GM19463 (cell line): ENCODE measurements at regions not wholly inside any gene's neighbourhood (a gene's known extent, or its start where the extent isn't known, plus 50 kb on each side); places are given as distances from the start of the nearest gene placed in this dataset.

Experiments used
- ATAC-seq: cut with Tn5 transposase; IDR thresholded peaks from one replicate; pipeline ENCODE4 v1.9.1; 2021; ENCODE audit warnings: mild to moderate bottlenecking, moderate library complexity; ENCODE audit not compliant: unreplicated experiment

DNA sequence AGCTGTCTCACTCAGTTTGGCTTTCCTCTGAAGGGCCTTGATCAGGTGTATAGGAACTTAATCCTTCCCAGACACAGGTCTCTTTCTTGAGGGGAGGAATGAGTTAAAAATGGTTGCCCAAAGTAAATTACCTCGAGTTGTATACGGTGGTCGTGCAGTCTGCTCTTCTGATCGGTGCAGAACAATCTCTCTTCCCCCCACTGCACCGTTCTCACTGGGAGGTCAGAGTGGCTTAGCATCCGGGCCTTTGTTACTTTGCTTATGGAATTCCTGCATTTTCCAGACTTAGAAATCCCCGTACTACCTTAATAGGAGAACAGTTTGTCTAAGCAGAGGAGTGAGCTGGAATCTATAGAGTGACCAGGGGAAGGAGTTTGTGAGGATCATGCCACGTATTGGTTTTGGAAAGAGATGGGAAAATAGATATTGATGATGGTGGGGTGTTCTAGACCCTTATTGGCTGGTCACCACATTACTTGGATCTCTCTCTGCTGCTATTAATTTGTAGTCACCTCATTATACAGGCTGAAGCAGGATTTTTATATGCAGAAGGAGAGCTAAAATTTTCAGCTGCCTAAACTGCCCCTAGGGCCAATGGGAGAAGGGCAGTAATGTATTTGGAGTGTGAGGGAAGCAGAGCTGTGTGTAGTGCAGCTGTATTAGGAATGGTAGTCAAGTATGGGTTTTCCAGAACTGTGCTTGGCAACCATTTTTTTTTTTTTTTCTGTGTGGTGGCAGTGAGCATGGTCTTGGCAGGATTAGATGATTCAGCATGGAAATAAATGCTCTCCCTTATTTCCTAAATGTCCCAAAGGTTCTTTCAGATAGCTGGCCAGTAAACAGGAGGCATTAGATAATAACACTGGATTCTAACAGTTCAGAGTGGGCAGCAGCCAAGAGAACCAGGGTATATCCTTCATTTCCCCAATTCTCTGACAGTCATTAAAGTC is 81.5 kb downstream of the NDUFS5 start:
- ATAC-seq = no peak

- no peak for ATAC-seq
Observed at GRCh38 chr1:39109644-39110043, 83.5 kb downstream of the NDUFS5 start.

DNA sequence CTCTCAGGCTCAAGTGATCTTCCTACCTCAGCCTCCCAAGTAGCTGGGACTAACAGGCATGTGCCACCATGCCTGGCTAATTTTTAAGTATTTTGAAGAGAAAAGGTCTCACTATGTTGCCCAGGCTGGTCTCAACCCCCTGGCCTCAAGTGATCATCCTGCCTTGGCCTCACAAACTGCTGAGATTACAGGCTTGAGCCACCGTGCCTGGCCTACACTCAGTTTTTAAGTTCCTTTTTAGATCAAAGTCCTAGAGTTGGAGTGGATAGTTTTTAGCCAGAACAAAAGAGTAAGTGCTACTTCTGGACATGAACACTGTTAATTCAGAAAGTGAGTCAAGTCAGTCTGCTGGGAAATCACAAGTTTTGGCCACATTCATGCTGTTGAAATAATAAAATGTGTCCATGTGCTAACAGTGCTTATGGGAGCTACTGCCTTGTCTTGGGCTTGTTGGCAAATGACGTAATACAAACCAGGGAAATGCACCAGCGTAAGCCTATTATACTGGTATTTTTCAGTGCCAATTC is 84.2 kb downstream of the NDUFS5 start:
- no peak for ATAC-seq

GRCh38 chr1:39110882-39111281 is 84.7 kb downstream of the NDUFS5 start:
- ATAC-seq = no peak

DNA sequence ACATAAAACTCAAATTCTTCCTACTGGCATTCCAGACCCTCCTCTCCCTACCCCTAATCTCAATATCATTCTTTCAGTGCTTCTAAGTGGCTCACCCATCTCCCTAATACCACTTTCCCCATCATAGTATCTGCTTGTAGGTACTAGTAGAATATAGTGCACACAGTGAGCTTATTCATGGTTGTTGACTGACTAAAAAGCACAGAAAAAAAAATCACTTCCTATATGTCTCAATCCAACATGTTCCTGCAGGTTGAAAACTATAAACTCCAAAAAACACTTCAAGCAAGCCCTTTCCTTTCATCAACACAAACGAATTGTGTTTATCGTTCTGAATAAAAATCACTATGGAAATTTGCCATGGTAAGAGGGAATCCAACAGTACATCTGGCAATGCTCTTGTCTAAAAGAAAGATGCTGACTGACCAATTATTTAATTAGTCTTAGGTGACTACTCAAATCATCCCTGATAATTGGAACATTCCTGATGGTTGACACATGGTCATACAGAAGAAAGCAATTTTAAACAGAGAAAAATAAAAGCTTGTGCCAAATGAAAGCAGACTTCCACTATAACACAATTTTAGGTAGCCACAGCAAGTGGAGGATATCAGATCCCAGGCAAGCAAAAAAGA is 87.1 kb downstream of the NDUFS5 start:
- no peak for ATAC-seq

- ATAC-seq = no peak
Observed at GRCh38 chr1:39115271-39116110, 89.0 kb upstream of the MACF1 start.

GRCh38 chr1:39116116-39116607 is 88.3 kb upstream of the MACF1 start:
- ATAC-seq = no peak

- no peak for ATAC-seq
Observed at GRCh38 chr1:39116860-39117728, 87.4 kb upstream of the MACF1 start.

GRCh38 chr1:39117899-39118450 is 86.5 kb upstream of the MACF1 start:
- no peak for ATAC-seq

GRCh38 chr1:39122056-39122455 is 82.4 kb upstream of the MACF1 start:
- ATAC-seq = no peak

- no peak for ATAC-seq
Observed at GRCh38 chr1:39124282-39124681, 80.2 kb upstream of the MACF1 start.

- ATAC-seq = no peak
Observed at GRCh38 chr1:39127513-39127912, 77.0 kb upstream of the MACF1 start.

DNA sequence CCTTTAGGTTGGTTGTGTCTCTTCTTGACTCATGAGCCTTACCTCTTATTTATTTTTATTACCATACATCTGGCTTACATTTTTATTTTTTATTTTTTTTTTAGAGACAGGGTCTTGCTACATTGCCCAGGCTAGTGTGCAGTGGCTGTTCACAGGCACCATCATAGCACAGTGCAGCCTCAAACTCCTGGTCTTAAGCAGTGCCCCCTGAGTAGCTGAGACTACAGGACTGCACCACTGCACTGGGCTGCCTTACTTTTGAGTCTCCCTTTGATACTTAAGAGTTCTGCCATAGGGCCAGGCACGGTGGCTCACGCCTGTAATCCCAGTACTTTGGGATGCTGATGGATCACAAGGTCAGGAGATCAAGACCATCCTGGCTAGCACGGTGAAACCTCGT is 76.4 kb upstream of the MACF1 start:
- no peak for ATAC-seq

- ATAC-seq = no peak
Observed at GRCh38 chr1:39128959-39129358, 75.5 kb upstream of the MACF1 start.

- no peak for ATAC-seq
Observed at GRCh38 chr1:39129514-39129913, 75.0 kb upstream of the MACF1 start.

DNA sequence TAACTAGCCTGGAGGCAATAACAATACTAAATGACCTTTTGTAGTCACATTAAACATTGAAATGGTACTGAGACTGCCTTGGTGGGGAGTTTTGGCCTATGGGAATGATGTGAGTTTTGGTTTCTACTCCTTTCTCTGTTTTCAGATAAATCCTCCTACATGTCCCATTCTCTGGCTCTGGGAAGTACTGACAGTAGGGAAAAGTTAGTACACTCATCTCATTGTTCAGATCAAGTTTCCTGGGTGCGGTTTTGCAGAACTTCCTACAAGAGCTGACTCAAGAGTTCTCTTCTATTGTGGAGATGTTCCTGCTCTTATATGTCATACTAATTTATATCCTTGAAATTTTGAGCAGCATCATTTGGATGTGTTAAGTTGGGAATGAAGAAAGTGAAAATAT is 74.2 kb upstream of the MACF1 start:
- no peak for ATAC-seq

- ATAC-seq = no peak
Observed at GRCh38 chr1:39131940-39132339, 72.6 kb upstream of the MACF1 start.

- ATAC-seq = no peak
Observed at GRCh38 chr1:39132505-39133339, 71.8 kb upstream of the MACF1 start.

GRCh38 chr1:39133340-39133684 is 71.2 kb upstream of the MACF1 start:
- ATAC-seq = no peak
